Neural cell (in vitro differentiated cells): ENCODE measurements at regions not wholly inside any gene's neighbourhood (a gene's known extent, or its start where the extent isn't known, plus 50 kb on each side); places are given as distances from the start of the nearest gene placed in this dataset.

Experiments
- H2AFZ ChIP-seq: fragments of 200-600, 300-800 bp; sonication (generic), shearing (Covaris generic); 2 replicates; pipeline ENCODE4 v1.6.0; 2014; ENCODE audit warnings: low read depth, mild to moderate bottlenecking, antibody characterized with exemption, low read length, moderate library complexity
- H3F3A ChIP-seq: fragments of 200-600 bp; shearing (Covaris generic); 2 replicates; pipeline ENCODE4 v1.6.1; 2016; ENCODE audit warnings: mild to moderate bottlenecking, moderate library complexity, mixed read lengths, antibody characterized with exemption, low read length; ENCODE audit not compliant: insufficient read depth, poor library complexity, severe bottlenecking
- H3K27ac ChIP-seq: fragments of 200-600, 300-800 bp; sonication (generic), shearing (Covaris generic); 2 replicates; pipeline ENCODE4 v1.5.1; 2014; ENCODE audit warnings: mild to moderate bottlenecking, low read length, moderate library complexity
- H3K27me3 ChIP-seq: fragments of 300-800, 200-600 bp; sonication (generic), shearing (Covaris generic); 2 replicates; pipeline ENCODE4 v1.6.0; 2014; ENCODE audit warnings: mild to moderate bottlenecking, low read depth, low read length, moderate library complexity; ENCODE audit not compliant: insufficient read depth
- H3K36me3 ChIP-seq: fragments of 300-800, 200-600 bp; sonication (generic), shearing (Covaris generic); 2 replicates; pipeline ENCODE4 v1.5.1; 2014; ENCODE audit warnings: mild to moderate bottlenecking, antibody characterized with exemption, low read length, moderate library complexity; ENCODE audit not compliant: insufficient read depth
- H3K4me2 ChIP-seq: fragments of 300-800, 200-600 bp; sonication (generic), shearing (Covaris generic); 2 replicates; pipeline ENCODE4 v1.6.0; 2014; ENCODE audit warnings: mild to moderate bottlenecking, low read length
- H3K4me3 ChIP-seq: fragments of 300-800, 200-600 bp; sonication (generic), shearing (Covaris generic); 2 replicates; pipeline ENCODE4 v1.5.1; 2014; ENCODE audit warnings: mild to moderate bottlenecking, low read length, moderate library complexity
- H3K79me2 ChIP-seq: fragments of 200-600 bp; shearing (Covaris generic); replicated peaks from 2 replicates; pipeline ENCODE4 v1.6.0; 2014; ENCODE audit warnings: mild to moderate bottlenecking, low read length, moderate library complexity; ENCODE audit not compliant: insufficient read depth
- H3K9ac ChIP-seq: fragments of 300-800, 200-600 bp; sonication (generic), shearing (Covaris generic); 2 replicates; pipeline ENCODE4 v1.6.1; 2016; ENCODE audit warnings: mild to moderate bottlenecking, low read length, mixed read lengths
- H3K9me2 ChIP-seq: fragments of 200-600 bp; shearing (Covaris generic); 2 replicates; pipeline ENCODE4 v1.6.1; 2016; ENCODE audit warnings: mild to moderate bottlenecking, low read length, mixed read lengths; ENCODE audit not compliant: insufficient read depth
- H3K9me3 ChIP-seq: fragments of 200-600, 300-800 bp; sonication (generic), shearing (Covaris generic); 2 replicates; pipeline ENCODE4 v1.6.1; 2016; ENCODE audit warnings: mild to moderate bottlenecking, mixed run types, low read length, moderate library complexity, mixed read lengths
- H4K20me1 ChIP-seq: fragments of 200-600 bp; shearing (Covaris generic); 2 replicates; pipeline ENCODE4 v1.6.1; 2016; ENCODE audit warnings: mild to moderate bottlenecking, mixed run types; ENCODE audit not compliant: insufficient read depth
- CTCF ChIP-seq: fragments of 450-650 bp; IDR thresholded peaks from 2 replicates; pipeline ENCODE4 v1.5.1; 2014; ENCODE audit warnings: antibody characterized with exemption, mild to moderate bottlenecking, moderate library complexity; ENCODE audit not compliant: poor library complexity, severe bottlenecking
- EP300 ChIP-seq: fragments of 450-650 bp; conservative IDR thresholded peaks from 2 replicates; pipeline ENCODE4 v1.6.1; 2014; ENCODE audit warnings: antibody characterized with exemption, mild to moderate bottlenecking, moderate library complexity; ENCODE audit not compliant: poor library complexity, severe bottlenecking
- EZH2 ChIP-seq: fragments of 200-600, 300-800 bp; shearing (Covaris generic), sonication (generic); IDR thresholded peaks from 2 replicates; pipeline ENCODE4 v1.6.1; 2014; ENCODE audit warnings: antibody characterized with exemption, low read length, borderline replicate concordance, mild to moderate bottlenecking; ENCODE audit not compliant: insufficient read depth, poor library complexity, severe bottlenecking
- MXI1 ChIP-seq: fragments of 450-650 bp; conservative IDR thresholded peaks from 2 replicates; pipeline ENCODE4 v1.6.1; 2014; ENCODE audit warnings: antibody characterized with exemption, mild to moderate bottlenecking; ENCODE audit not compliant: poor library complexity, severe bottlenecking
- POLR2AphosphoS5 ChIP-seq: IDR thresholded peaks from 2 replicates; pipeline ENCODE4 v1.6.1; 2012
- RAD21 ChIP-seq: fragments of 450-650 bp; conservative IDR thresholded peaks from 2 replicates; pipeline ENCODE4 v1.6.1; 2014; ENCODE audit warnings: antibody characterized with exemption, mild to moderate bottlenecking, moderate library complexity
- REST ChIP-seq: IDR thresholded peaks from 2 replicates; pipeline ENCODE4 v1.6.1; 2012; ENCODE audit warnings: borderline replicate concordance
- SMC3 ChIP-seq: fragments of 450-650 bp; conservative IDR thresholded peaks from 2 replicates; pipeline ENCODE4 v1.6.1; 2014; ENCODE audit warnings: antibody characterized with exemption, mild to moderate bottlenecking, moderate library complexity; ENCODE audit not compliant: poor library complexity
- TAF1 ChIP-seq: IDR thresholded peaks from 2 replicates; pipeline ENCODE4 v1.6.1; 2012; ENCODE audit warnings: low read depth

- no peaks in the 10 kb centered on the region for H3K9me2 ChIP-seq
These were observed 1082.0 kb downstream of the KHDRBS2 start for GRCh38 chr6:61203966-61204496.

GRCh38 chr6:61200444-61200843 is 1085.6 kb downstream of the KHDRBS2 start:
- no peaks in the 10 kb centered on the region for H3K36me3 ChIP-seq
- H4K20me1 ChIP-seq = no peaks in the 10 kb centered on the region
- H3K9ac ChIP-seq = no peak overlapping the region
- H3K9me3 ChIP-seq = no peaks in the 10 kb centered on the region
- no peaks in the 10 kb centered on the region for H3F3A ChIP-seq
- H3K79me2 ChIP-seq = no peaks in the 10 kb centered on the region
- H3K27ac ChIP-seq = no peak overlapping the region
- no peaks in the 10 kb centered on the region for H3K27me3 ChIP-seq
- no peaks in the 10 kb centered on the region for H3K9me2 ChIP-seq
- no peak overlapping the region for H3K4me3 ChIP-seq
- H2AFZ ChIP-seq = no peak overlapping the region
- no peak overlapping the region for H3K4me2 ChIP-seq
- TF ChIP-seq RAD21 = no peak
- TF ChIP-seq SMC3 = no peak
- no peak for TF ChIP-seq EZH2
- no peak for TF ChIP-seq MXI1
- no peak for TF ChIP-seq CTCF
- no peak for TF ChIP-seq POLR2AphosphoS5
- no peak for TF ChIP-seq EP300
- no peak for TF ChIP-seq TAF1

More at GRCh38 chr6:61203966-61204496, 1082.0 kb downstream of the KHDRBS2 start:
- Histone ChIP-seq H3K79me2 (no peaks in the 10 kb centered on the region), H4K20me1 (no peaks in the 10 kb centered on the region), H3K9me3 (no peaks in the 10 kb centered on the region), H3F3A (no peaks in the 10 kb centered on the region), H3K36me3 (no peaks in the 10 kb centered on the region), H3K27ac (no peak overlapping the region), H2AFZ (no peak overlapping the region), H3K9ac (no peak overlapping the region), H3K27me3 (no peaks in the 10 kb centered on the region), H3K4me2 (no peak overlapping the region), H3K4me3 (no peak overlapping the region)
- TF ChIP-seq CTCF (no peak), RAD21 (no peak), REST (no peak), SMC3 (no peak), EZH2 (no peak), EP300 (no peak), TAF1 (no peak), MXI1 (no peak), POLR2AphosphoS5 (no peak)
